ENCODE measurements at regions not wholly inside any gene's neighbourhood (a gene's known extent, or its start where the extent isn't known, plus 50 kb on each side); places are given as distances from the start of the nearest gene placed in this dataset.

DNA sequence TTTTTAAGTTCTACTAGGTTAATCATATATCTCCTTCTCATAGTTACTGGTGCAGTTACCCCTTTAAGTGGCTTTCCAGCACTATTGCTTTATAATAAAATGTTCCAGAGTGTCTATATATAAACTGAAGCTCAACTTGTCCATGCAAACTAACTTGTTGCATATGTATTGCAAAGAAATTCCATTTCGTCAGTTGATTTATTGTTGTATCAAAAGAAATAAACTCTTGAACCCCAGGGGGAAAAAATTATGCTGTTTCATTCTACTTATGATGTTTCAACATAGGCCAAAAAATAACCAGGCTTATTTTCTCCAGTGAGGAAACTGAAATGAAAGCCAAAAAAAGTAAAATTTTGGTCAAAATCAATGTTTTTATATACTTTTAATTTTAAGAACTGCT lies 491.9 kb downstream of the NR4A2 start:
- TF ChIP-seq, protein P1, sequence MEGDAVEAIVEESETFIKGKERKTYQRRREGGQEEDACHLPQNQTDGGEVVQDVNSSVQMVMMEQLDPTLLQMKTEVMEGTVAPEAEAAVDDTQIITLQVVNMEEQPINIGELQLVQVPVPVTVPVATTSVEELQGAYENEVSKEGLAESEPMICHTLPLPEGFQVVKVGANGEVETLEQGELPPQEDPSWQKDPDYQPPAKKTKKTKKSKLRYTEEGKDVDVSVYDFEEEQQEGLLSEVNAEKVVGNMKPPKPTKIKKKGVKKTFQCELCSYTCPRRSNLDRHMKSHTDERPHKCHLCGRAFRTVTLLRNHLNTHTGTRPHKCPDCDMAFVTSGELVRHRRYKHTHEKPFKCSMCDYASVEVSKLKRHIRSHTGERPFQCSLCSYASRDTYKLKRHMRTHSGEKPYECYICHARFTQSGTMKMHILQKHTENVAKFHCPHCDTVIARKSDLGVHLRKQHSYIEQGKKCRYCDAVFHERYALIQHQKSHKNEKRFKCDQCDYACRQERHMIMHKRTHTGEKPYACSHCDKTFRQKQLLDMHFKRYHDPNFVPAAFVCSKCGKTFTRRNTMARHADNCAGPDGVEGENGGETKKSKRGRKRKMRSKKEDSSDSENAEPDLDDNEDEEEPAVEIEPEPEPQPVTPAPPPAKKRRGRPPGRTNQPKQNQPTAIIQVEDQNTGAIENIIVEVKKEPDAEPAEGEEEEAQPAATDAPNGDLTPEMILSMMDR (conservative IDR thresholded peaks at IDR 0.05 in 1 of 2, IDR thresholded peaks at IDR 0.05 in 1 of 2; ENCODE audit: low read depth in 1 of 2, low read length in 2 of 2): no peak
- no peak for TF ChIP-seq EZH2 (IDR thresholded peaks at IDR 0.05; ENCODE audit: low read length, missing control alignments)

All from fibroblast of lung (primary cell).